A549 (cell line): ENCODE measurements at regions not wholly inside any gene's neighbourhood (a gene's known extent, or its start where the extent isn't known, plus 50 kb on each side); places are given as distances from the start of the nearest gene placed in this dataset.

Source experiments
- ATAC-seq, 2 experiments: fragments of 200-7000 bp in 1 of 2; fragments of >200 bp in 1 of 2; cut with Nextera tagmentation in 1 of 2; cut with Tn5 transposase in 1 of 2; 3 replicates each; pipeline versions ENCODE4 v1.8.0 to v1.9.1; 2018 to 2020; ENCODE audit warnings: mild to moderate bottlenecking in 1 of 2, moderate library complexity in 1 of 2
- CTCF ChIA-PET: fragments of 300-600 bp; sonication (Branson Sonifier 250); formaldehyde crosslinking; extraction: SDS; loops from one replicate; lab custom pipeline; 2021; ENCODE audit warnings: antibody characterized with exemption, inconsistent platforms; lab: Yijun Ruan, JAX
- POLR2A ChIA-PET: fragments of 350-600 bp; formaldehyde crosslinking; extraction: SDS; loops from one replicate; lab custom pipeline; 2021; ENCODE audit warnings: antibody characterized with exemption, inconsistent platforms; lab: Yijun Ruan, JAX
- DNase-seq, 2 experiments: peaks; one replicate each; pipeline versions ENCODE4 v3.0.0 to v3.0.0-alpha.2; 2011 to 2016; ENCODE audit warnings: low read depth in 1 of 2, low spot score in 1 of 2
- FAIRE-seq: peaks from 2 replicates; lab custom pipeline; 2011; peaks lifted over from hg19 to GRCh38; lab: Jason Lieb, UNC
- H3K27ac ChIP-seq, 2 experiments: fragments of >200 bp; sonication (Bioruptor Twin); formaldehyde crosslinking; 3 replicates each; pipeline ENCODE4 v1.5.1; 2016 to 2017
- H3K4me1 ChIP-seq: fragments of >200 bp; sonication (Bioruptor Twin); formaldehyde crosslinking; 3 replicates; pipeline ENCODE4 v1.6.1; 2016
- H3K4me2 ChIP-seq: fragments of >200 bp; sonication (Bioruptor Twin); formaldehyde crosslinking; 3 replicates; pipeline ENCODE4 v1.6.1; 2016
- H3K4me3 ChIP-seq: fragments of >200 bp; sonication (Bioruptor Twin); formaldehyde crosslinking; 3 replicates; pipeline ENCODE4 v1.5.1; 2016
- H3K9me3 ChIP-seq: fragments of >200 bp; sonication (Bioruptor Twin); formaldehyde crosslinking; 3 replicates; pipeline ENCODE4 v1.6.1; 2016
- CBX8 ChIP-seq: fragments of 200-600 bp; sonication (generic); IDR thresholded peaks from 2 replicates; pipeline ENCODE4 v1.6.1; 2016
- CHD4 ChIP-seq: fragments of 200-600 bp; sonication (generic); IDR thresholded peaks from 2 replicates; pipeline ENCODE4 v1.6.1; 2016; ENCODE audit warnings: antibody characterized with exemption, mild to moderate bottlenecking, borderline replicate concordance
- EHF ChIP-seq: fragments of 250-450 bp; sonication (Bioruptor Pico); IDR thresholded peaks from 2 replicates; pipeline ENCODE4 v1.5.0; 2020; ENCODE audit warnings: mild to moderate bottlenecking
- EHMT2 ChIP-seq: fragments of 200-600 bp; sonication (generic); IDR thresholded peaks from 2 replicates; pipeline ENCODE4 v1.6.1; 2016; ENCODE audit warnings: antibody characterized with exemption, low read depth, mild to moderate bottlenecking, moderate library complexity
- FOSL2 ChIP-seq, 2 experiments: fragments of 450-650 bp in 1 of 2; fragments of >200 bp in 1 of 2; sonication (Bioruptor Twin) in 1 of 2; formaldehyde crosslinking; IDR thresholded peaks; 2 replicates each; pipeline versions ENCODE4 v1.5.0 to v1.6.1; 2016 to 2020; ENCODE audit warnings: mild to moderate bottlenecking in 1 of 2, moderate library complexity in 1 of 2
- FOXS1 ChIP-seq: fragments of 250-450 bp; sonication (Bioruptor Pico); IDR thresholded peaks from 2 replicates; pipeline ENCODE4 v1.5.0; 2020; ENCODE audit warnings: mild to moderate bottlenecking, moderate library complexity
- GATA3 ChIP-seq: IDR thresholded peaks from 2 replicates; pipeline ENCODE4 v1.6.1; 2012; ENCODE audit warnings: borderline replicate concordance
- HDAC2 ChIP-seq: fragments of 200-600 bp; sonication (generic); IDR thresholded peaks from 2 replicates; pipeline ENCODE4 v1.6.1; 2016
- HOXB13 ChIP-seq: fragments of 250-450 bp; sonication (Bioruptor Pico); IDR thresholded peaks from 2 replicates; pipeline ENCODE4 v1.5.0; 2020; ENCODE audit warnings: low read depth, mild to moderate bottlenecking, moderate library complexity
- JUN ChIP-seq, 2 experiments: fragments of >200 bp; sonication (Bioruptor Twin); formaldehyde crosslinking; IDR thresholded peaks; 2 replicates in 1 of 2; 3 replicates in 1 of 2; pipeline ENCODE4 v1.6.1; 2016 to 2017
- KDM5A ChIP-seq: fragments of 200-600 bp; sonication (generic); IDR thresholded peaks from 2 replicates; pipeline ENCODE4 v1.6.1; 2016; ENCODE audit warnings: antibody characterized with exemption, mild to moderate bottlenecking
- MAFK ChIP-seq: fragments of 450-650 bp; IDR thresholded peaks from 2 replicates; pipeline ENCODE4 v1.6.1; 2014; ENCODE audit not compliant: partially characterized antibody
- NFE2L2 ChIP-seq: fragments of 150-350 bp; conservative IDR thresholded peaks from 2 replicates; pipeline ENCODE4 v1.6.1; 2014; ENCODE audit warnings: low read length
- PHF8 ChIP-seq: fragments of 200-600 bp; sonication (generic); IDR thresholded peaks from 2 replicates; pipeline ENCODE4 v1.6.1; 2016; ENCODE audit warnings: low read depth, mild to moderate bottlenecking, antibody characterized with exemption, moderate library complexity, borderline replicate concordance
- POLR2A ChIP-seq: IDR thresholded peaks from 2 replicates; pipeline ENCODE4 v1.6.1; 2012; ENCODE audit warnings: mild to moderate bottlenecking, low read length
- POLR2AphosphoS2 ChIP-seq: conservative IDR thresholded peaks from 2 replicates; pipeline ENCODE4 v1.6.1; 2012; ENCODE audit warnings: low read length, improper control_type of control experiment, inconsistent platforms
- RAD21 ChIP-seq, 2 experiments: fragments of >200 bp in 1 of 2; sonication (Bioruptor Twin) in 1 of 2; formaldehyde crosslinking in 1 of 2; IDR thresholded peaks in 1 of 2; conservative IDR thresholded peaks in 1 of 2; 2 replicates in 1 of 2; 3 replicates in 1 of 2; pipeline ENCODE4 v1.6.1; 2012 to 2018; ENCODE audit warnings: inconsistent platforms in 1 of 2
- SREBF2 ChIP-seq: fragments of 450-650 bp; IDR thresholded peaks from 2 replicates; pipeline ENCODE4 v1.6.1; 2014; ENCODE audit warnings: mild to moderate bottlenecking, moderate library complexity
- TFCP2L1 ChIP-seq: fragments of 250-450 bp; sonication (Bioruptor Pico); IDR thresholded peaks from 2 replicates; pipeline ENCODE4 v1.5.0; 2021; ENCODE audit warnings: mild to moderate bottlenecking
- ZFP36 ChIP-seq: fragments of 450-650 bp; IDR thresholded peaks from 2 replicates; pipeline ENCODE4 v1.6.1; 2014; ENCODE audit warnings: borderline replicate concordance; ENCODE audit not compliant: partially characterized antibody
- ZNF302 ChIP-seq: fragments of 250-450 bp; sonication (Bioruptor Pico); IDR thresholded peaks from 2 replicates; pipeline ENCODE4 v1.9.0; 2021; ENCODE audit warnings: inconsistent platforms, mild to moderate bottlenecking, moderate library complexity
- ZSCAN20 ChIP-seq: fragments of 250-450 bp; sonication (Bioruptor Pico); IDR thresholded peaks from 2 replicates; pipeline ENCODE4 v1.8.0; 2022; ENCODE audit warnings: mild to moderate bottlenecking, moderate library complexity
- WGBS: methylation state at CpG from one replicate; pipeline ENCODE4 v1.1.6; 2017; ENCODE audit errors: missing lambda C conversion rate; 5-methylcytosine and 5-hydroxymethylcytosine counted together
- TF ChIP-seq, protein P1 (sequence below): fragments of 150-350 bp; IDR thresholded peaks from 2 replicates; pipeline ENCODE4 v1.6.1; 2014; ENCODE audit warnings: low read depth, mild to moderate bottlenecking, low read length
- TF ChIP-seq, protein P2 (sequence below): fragments of >200 bp; sonication (Bioruptor Twin); formaldehyde crosslinking; IDR thresholded peaks from 3 replicates; pipeline ENCODE4 v1.5.1; 2016
- TF ChIP-seq, protein P3 (sequence below): IDR thresholded peaks from 2 replicates; pipeline ENCODE4 v1.6.1; 2012

DNA sequence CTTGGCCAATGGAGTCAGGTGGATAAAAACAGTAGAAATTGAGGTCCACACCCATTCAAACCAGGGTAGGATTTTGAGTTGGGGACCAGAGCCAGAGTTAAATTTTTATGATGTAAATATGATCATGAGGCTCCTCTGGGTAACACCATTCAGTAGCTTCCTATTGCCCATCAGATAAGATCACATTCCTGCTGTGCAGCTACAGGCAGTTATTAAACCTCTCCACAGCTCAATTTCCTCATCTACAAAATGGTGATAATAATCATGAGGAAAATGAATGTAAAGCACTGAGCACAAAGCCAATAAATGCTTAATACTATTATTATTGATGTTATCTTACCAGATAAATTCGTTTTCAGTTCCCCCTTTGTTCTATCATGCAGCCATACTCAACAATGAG, 432.0 kb downstream of the CAAP1 start:
- ATAC-seq (no peak), DNase-seq (no peak), FAIRE-seq (no peak)
- Histone ChIP-seq H3K9me3 (no peaks in the 10 kb centered on the region), H3K4me3 (no peak overlapping the region), H3K4me1 (no peaks in the 10 kb centered on the region), H3K4me2 (no peak overlapping the region), H3K27ac (no peak overlapping the region)
- POLR2A ChIA-PET, result no interaction called here
- CTCF ChIA-PET, result interaction anchor here (0.7 kb wide), 1 partner anchor 27 kb away, joined by 4 read pairs; no protein-coding TSS in a partner anchor
- 0% methylated on average over 1 of the region's 1 CpG for WGBS
- TF ChIP-seq TFCP2L1 (CRISPR knock-in tag) (no peak), FOXS1 (CRISPR knock-in tag) (no peak), ZSCAN20 (CRISPR knock-in tag) (no peak), GATA3 (no peak), ZFP36 (no peak), SREBF2 (no peak), POLR2AphosphoS2 (no peak), HOXB13 (CRISPR knock-in tag) (no peak), KDM5A (no peak), EHF (CRISPR knock-in tag) (no peak), HDAC2 (no peak)
- TF ChIP-seq, protein P1, sequence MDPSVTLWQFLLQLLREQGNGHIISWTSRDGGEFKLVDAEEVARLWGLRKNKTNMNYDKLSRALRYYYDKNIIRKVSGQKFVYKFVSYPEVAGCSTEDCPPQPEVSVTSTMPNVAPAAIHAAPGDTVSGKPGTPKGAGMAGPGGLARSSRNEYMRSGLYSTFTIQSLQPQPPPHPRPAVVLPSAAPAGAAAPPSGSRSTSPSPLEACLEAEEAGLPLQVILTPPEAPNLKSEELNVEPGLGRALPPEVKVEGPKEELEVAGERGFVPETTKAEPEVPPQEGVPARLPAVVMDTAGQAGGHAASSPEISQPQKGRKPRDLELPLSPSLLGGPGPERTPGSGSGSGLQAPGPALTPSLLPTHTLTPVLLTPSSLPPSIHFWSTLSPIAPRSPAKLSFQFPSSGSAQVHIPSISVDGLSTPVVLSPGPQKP, result no peak
- TF ChIP-seq, protein P2, sequence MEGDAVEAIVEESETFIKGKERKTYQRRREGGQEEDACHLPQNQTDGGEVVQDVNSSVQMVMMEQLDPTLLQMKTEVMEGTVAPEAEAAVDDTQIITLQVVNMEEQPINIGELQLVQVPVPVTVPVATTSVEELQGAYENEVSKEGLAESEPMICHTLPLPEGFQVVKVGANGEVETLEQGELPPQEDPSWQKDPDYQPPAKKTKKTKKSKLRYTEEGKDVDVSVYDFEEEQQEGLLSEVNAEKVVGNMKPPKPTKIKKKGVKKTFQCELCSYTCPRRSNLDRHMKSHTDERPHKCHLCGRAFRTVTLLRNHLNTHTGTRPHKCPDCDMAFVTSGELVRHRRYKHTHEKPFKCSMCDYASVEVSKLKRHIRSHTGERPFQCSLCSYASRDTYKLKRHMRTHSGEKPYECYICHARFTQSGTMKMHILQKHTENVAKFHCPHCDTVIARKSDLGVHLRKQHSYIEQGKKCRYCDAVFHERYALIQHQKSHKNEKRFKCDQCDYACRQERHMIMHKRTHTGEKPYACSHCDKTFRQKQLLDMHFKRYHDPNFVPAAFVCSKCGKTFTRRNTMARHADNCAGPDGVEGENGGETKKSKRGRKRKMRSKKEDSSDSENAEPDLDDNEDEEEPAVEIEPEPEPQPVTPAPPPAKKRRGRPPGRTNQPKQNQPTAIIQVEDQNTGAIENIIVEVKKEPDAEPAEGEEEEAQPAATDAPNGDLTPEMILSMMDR, result no peak
- TF ChIP-seq, protein P3, sequence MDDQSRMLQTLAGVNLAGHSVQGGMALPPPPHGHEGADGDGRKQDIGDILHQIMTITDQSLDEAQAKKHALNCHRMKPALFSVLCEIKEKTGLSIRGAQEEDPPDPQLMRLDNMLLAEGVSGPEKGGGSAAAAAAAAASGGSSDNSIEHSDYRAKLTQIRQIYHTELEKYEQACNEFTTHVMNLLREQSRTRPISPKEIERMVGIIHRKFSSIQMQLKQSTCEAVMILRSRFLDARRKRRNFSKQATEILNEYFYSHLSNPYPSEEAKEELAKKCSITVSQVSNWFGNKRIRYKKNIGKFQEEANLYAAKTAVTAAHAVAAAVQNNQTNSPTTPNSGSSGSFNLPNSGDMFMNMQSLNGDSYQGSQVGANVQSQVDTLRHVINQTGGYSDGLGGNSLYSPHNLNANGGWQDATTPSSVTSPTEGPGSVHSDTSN, result no peak

DNA sequence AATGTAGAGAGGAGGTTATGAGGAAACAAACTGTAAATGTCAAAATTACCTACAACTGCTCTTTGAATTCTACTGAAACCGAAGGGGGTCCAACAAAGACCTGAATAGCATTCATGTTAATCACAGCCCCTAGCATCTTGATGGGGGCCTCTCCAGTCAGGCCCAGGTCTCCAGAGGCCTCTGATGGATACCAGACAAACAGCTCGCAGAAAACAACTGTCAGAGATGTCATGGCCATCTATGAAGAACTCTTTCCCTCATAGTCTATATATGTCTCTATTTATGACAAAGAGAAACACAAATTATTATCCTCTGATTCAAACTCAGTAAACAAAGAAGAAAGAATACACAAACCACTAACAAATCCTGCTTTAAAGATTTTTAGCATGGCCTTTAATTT, 432.6 kb downstream of the CAAP1 start:
- FAIRE-seq (no peak), DNase-seq (no peak), ATAC-seq (no peak)
- H3K4me1 ChIP-seq, result no peaks in the 10 kb centered on the region
- H3K27ac ChIP-seq, result no peak overlapping the region
- H3K4me3 ChIP-seq, result no peak overlapping the region
- ChIA-PET POLR2A (no interaction called here), CTCF (interaction anchor here (0.8 kb wide), 1 partner anchor 9 kb away, joined by 3 read pairs; no protein-coding TSS in a partner anchor)
- TF ChIP-seq RAD21 (conservative IDR thresholded peaks at IDR 0.05 in 1 of 2, IDR thresholded peaks at IDR 0.05 in 1 of 2) (no peak), ZFP36 (no peak), POLR2A (no peak), ZNF302 (CRISPR knock-in tag) (no peak), FOSL2 (IDR thresholded peaks at IDR 0.05) (no peak), FOSL2 (CRISPR knock-in tag; IDR thresholded peaks at IDR 0.05) (no peak), EHMT2 (no peak), JUN (IDR thresholded peaks at IDR 0.05) (no peak), PHF8 (no peak), HOXB13 (CRISPR knock-in tag) (no peak), CBX8 (no peak), CHD4 (no peak), MAFK (no peak), NFE2L2 (no peak)
- TF ChIP-seq, protein P2, result no peak
- H3K9me3 ChIP-seq, result no peaks in the 10 kb centered on the region
- no peak overlapping the region for H3K4me2 ChIP-seq
- 2% methylated on average over 2 of the region's 2 CpGs for WGBS
